GM21367 (cell line): ENCODE measurements at regions not wholly inside any gene's neighbourhood (a gene's known extent, or its start where the extent isn't known, plus 50 kb on each side); places are given as distances from the start of the nearest gene placed in this dataset.

Source experiments
- ATAC-seq: cut with Tn5 transposase; IDR thresholded peaks from one replicate; pipeline ENCODE4 v1.9.1; 2021; ENCODE audit not compliant: unreplicated experiment

DNA sequence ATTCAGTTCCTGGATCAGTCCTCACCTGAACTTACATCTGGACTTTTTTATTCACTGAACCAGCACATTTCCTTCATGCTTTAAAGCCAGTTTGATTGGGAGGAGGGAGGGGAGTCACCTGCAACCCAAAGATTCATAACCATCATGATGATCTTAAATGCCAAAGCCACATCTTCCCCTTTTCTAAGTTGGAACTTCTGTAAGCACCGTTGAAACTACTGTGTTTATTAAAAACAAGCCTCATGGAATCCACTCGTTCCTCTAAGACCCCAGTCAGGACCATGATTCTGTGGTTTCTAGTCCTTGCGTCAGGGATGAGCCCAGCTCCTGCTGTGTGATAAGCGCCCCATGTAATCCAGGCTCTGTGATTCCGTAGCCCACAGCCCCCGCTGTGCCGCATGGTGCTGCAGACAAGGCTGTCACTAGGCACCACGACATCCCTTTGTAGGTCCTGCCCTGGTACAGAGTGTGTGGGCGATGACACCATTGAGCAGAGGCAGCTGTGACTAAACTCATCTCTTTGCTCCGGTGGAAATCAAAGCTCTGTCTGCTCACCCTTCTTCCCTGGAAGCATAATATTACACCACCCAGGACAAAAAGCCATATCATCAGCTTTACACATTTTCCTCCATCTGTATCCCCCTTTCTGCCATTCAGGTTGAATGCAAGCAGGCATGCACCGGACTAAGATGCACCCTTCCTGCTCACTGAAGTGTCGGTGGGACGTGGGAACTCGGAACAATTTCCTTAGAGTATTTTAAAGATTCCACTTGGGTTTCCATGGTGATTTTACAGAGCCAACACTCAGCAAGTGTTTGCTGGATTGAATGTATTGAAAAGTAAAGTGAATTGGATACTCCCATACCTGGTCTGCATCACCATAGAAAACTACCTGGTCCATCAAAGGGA lies 132.0 kb upstream of the FSTL4 start:
- no peak for ATAC-seq

DNA sequence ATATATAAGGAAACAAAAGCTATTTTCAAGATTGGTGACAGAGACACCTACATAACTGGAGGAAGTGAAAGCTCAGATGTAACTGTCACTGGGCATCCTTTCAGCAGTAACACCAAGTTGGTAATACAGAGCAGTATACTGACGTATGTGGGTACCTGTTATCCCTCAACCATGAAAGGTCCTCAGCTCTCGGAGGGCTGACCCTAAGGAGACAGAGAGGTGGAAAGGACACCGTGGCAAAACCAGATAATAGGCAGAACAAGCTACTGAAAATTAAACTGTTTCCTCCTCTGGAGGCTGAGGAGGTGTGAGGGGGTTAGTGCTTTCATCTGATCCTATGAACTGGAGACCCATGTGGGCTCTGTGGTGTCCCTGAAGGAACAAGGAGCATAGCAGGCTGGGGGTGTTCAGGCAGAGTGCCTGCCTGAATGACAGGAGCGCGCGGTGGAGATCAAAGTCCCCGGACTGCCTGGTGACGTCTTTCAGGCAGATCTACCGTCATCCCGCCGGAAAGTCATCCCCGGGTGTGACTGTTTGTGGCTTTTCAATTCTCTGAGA lies 130.2 kb upstream of the FSTL4 start:
- ATAC-seq, result no peak

DNA sequence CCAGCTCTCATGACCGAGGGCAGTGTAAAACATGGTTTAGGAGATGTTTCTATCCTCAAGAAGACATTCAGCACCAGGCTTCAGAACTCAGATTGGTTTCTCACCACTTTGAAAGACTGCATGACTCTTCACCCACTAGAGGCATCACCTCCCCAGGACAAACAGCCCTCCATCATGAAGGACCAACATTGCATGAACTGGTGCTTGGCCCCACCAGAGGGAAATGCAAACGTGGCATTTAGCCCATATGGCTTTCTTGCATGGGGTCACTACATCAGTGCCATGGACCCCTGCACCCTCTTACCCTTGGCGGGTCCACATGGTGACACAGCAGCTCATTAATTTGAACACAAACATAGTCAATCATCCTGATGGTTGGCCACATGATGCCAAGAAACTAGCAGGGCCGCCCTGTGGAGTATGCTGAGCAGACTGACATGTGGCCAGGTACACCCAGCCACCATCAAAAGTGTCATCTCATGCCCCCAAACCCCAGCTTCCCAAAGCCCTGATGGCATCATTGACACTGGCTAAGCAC lies 129.5 kb upstream of the FSTL4 start:
- ATAC-seq, result no peak

DNA sequence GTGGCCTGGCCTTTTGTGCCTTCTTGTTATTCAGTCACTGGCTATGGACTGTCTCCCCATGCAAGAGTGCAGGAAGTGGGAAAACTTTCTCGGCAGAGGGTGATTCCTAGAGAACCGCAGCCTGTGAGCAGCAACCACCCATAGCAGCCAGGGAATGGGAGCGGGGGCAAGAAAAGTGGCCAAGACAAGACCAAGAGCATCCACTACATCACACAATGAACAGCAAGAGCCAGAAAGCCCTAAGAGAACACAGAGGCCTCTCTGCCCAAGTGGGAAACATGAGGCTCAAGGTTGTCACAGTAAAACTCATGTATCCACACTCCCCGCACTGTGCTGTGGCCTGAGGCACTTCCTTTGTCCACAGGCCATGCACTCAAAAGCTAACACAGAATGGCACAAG lies 129.1 kb upstream of the FSTL4 start:
- no peak for ATAC-seq

DNA sequence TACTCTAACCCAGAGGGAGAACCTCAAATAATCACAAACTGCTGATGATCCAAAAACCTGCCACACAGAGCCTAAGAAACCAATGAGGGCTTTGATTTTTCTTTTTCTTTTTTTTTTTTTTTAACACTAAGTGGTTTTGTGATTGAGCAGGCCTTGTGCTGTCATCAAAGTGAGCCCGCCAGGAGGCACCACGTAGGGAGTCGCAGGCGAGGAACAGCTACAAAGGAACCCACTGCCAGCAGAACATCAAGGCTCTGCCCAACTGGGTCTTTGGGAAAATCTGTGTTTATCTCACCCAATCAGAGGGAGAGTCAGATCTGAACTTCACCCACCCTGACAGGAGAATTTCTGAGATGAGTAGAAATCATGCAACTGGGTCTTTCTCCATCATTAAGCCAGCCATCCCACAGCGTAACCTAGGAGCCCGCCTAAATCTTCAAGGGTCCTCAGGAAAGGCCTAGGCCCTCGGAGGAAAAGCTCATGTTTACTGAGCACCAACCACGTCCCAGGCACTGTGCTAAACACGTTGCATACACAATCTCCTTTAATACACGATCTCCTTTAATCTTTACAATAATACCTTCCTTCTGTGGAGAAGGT lies 126.9 kb upstream of the FSTL4 start:
- no peak for ATAC-seq

DNA sequence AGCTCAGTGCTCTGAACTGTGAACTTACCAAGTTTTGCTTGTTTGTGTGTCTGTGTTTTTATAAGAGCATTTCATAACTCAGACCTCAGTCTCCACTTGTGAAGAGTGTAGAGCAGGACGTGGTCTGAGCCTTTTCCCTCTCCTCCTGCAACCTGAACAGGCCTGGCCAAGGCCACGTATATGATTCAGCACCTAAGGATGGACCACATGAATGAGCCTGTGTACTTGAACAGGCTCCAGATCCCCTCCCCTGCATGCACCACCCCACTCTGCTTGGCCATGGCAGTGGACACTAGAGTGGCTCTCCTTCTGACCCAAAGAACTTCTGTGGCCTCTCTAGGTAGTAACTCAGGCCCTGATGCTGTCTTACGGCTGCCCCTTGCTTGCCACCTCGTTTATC lies 125.9 kb upstream of the FSTL4 start:
- ATAC-seq, result no peak

DNA sequence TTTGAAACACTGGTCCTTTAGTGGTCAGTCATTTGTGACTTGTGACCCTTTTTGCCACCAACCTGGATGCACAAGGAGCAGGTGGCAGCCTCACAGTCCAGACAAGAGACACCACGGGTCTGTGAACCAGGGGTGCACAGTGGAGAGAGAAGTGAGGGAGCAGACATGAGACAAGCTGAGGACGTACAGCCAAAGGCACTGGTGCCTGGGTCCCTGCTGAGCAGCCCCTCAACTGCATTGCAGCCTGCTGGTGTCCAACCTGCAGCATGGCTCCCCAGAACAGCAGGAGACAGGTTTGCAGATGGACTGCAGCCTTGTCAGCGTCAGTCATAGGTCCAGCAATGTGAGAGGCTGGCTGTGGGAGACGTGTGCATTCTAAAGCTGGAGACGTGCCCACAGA lies 124.2 kb upstream of the FSTL4 start:
- ATAC-seq, result no peak

DNA sequence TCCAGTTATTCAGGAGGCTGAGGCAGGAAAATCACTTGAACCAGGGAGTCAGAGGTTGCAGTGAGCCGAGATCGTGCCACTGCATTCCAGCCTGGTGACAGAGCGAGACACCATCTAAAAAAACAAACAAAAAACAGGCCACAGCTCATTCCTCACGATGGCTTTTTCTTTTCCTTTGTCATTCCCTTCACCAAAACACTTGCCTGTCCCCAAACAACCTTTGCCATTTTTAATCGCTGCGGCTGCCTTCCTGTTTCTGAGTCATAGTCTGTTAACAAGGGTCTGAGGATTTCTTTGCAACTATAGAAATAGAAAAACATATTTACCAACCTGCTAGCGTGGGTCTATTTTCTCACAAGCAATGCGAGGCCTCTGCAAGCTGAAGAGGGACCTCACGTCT lies 123.0 kb upstream of the FSTL4 start:
- ATAC-seq, result no peak

DNA sequence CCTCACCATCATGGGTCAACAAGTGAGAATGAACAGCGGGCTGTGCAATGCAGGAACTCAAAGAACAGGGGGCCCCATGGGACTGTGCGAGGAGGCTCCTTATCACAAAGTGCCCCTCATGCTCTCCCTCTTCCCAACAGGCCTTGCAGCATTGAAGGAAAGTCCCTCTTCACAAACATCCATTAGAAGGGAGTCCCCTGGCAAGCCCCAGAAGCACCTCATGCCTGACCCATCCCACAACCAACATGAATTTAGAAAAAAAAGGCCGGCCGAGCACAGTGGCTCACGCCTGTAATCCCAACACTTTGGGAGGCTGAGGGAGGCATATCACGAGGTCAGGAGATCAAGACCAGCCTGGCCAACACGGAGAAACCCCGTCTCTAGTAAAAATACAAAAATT lies 122.6 kb upstream of the FSTL4 start:
- ATAC-seq, result no peak

DNA sequence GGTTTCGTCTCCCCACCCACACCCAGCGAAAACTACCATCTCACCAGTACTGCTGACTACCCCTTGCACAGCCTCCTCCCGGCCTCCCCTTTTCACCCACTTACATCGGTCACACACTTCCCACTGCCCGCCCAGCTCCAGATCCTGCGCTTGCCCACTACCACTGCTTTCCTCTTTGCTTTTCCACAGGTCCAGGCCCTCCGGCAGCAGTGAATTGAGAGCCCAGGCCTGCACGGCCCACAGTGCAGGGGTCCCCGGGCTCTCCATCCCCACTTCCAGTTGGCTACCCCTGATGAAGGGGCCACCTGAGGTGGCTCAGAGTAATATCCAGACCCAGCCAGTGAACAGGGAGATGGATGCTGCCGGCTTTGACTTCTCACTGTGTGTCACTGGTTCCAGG lies 120.2 kb upstream of the FSTL4 start:
- ATAC-seq, result no peak

DNA sequence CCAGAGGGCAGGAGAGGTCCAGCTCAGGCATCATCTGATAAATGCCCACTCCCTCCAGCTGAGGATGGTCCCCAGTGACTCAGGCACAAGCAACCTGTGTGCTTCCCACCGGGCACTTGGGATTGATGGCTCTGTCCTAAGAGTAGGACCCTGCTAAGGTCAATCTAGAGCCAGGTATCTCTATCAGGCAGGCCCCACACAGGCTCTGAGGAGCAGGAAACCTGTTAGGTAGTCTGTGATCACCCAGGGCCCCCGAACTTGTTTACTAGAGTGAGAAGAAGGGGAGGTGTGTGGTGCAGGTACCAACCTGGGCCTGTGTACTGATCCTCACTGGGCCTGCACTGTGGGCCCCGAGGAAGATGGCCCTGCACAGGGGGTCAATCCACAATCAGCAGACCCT lies 119.6 kb upstream of the FSTL4 start:
- ATAC-seq, result no peak

DNA sequence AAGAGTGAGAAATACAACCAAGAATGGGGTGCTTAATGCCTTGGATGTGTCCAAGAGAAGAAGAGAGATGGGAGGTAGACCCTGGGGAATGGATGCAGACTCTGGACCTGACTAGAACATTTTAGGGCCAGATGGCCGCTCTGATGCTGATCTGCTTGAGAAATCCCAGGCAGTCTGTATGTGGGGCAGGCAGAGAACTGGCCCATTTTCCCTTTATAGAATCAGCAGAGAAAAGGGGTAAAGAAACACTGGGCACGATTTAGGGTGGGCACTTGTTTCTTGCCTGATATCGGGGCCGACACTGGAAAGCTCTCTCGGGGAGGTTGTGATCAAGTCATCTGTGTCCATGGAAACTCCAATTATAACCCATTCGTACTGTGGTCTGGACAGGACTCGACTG lies 118.5 kb upstream of the FSTL4 start:
- no peak for ATAC-seq

DNA sequence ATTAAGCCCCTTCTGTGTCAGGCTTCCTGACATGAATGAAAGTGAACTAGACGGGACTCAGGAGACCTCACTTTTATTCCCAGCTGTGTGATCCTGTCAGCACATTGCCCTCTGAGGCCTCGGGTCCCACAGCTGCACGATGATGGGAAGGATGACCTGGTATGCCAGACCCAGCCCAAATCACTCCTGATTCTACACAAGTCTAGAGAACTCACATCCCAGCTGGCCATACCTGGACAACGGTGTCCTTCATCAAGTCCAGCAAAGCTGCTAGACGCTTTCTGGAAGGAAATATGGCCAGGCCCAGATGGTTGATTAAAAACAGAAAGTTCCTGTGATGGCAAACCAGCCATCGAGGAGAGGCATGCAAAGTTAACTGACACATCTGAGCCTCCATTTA lies 118.0 kb upstream of the FSTL4 start:
- ATAC-seq, result no peak

DNA sequence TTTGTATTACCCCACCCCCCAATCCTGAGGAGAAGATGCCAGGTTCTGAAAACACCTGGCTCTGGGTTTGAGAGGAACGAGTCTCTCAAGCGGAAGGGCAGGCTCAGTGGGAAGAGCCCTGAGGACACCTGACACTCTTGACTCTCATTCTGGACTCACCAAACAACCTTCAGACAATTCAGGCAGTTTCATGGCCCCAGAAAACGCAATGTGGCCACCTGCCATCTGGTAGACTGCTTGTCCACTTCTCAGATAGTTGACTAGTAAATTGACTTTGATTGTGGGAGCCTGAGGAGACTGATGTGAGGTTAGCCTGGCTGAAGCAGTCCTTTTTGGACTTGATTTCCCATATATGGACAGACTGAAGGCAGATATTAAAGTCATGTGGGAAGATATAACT lies 117.5 kb upstream of the FSTL4 start:
- ATAC-seq, result no peak

DNA sequence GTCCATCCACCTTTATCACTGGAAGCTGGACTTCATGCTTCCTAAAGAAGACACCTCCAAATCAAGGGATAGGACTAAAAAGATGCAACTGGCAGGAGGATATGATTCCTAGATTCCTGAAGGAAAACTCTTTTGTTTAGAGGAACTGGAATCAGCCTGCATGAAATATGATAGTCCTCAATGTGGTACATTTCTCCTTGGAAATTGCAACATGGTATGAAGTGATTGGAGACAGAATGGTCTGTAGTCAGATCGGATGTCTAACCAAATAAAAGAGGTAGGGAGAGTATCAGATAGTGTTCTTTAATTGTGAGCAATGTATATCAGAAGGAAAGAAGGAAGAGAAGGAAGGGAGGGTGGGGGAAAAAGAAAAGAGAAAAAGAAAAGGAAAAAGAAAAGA lies 116.1 kb upstream of the FSTL4 start:
- no peak for ATAC-seq

DNA sequence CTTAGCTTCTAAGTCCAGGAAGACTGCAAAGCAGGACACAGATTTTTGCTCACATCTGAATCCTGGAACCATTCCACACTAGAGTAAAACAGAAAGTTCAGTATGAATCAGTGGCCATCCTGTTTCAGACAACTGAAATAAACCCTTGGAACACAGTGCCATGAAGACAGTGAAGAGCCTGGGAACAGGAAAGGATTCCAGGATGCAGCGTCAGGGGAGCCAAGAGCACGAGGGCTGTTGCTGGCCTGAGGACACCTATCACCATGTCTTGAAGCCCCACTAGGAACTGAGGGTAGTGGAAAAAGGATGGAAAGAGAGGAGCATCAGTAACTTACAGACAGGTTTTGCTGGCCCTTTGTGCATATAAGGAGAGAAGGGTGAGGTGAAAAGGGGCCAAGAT lies 115.3 kb upstream of the FSTL4 start:
- ATAC-seq, result no peak

DNA sequence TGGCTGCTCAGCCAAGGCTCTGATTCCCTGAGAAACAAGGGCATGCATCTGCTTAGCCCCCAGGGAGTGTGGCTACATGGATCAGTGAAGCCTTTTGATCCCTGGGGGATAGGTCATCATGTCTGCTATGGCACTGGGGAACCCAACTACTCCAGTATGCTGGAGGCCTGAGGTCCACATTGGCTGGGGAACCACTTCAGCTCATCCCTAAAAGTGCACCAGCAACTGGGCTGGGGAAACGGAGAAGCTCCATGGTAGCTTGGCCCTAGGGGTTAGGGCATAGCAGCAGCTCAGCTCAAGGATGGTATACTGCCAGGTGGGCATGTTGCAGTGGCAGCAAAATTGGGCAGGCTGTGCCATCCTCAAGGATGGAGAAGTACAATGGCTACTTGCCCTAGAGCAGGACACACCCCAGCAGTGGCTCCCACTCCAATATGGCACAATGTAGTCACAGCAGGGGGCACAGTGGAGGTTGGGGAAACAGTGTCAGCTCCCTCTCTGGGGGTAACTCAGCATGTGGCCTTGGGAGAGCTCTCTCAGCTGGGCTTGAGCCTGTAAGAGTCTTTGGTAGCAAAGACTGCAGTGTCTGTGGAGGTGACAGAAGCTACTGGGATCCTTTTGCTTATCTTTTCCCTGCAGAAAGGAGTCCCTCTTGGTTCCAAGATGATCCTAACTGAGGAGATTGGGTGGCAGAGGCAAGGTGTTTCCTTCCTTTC lies 111.5 kb upstream of the FSTL4 start:
- ATAC-seq, result no peak

DNA sequence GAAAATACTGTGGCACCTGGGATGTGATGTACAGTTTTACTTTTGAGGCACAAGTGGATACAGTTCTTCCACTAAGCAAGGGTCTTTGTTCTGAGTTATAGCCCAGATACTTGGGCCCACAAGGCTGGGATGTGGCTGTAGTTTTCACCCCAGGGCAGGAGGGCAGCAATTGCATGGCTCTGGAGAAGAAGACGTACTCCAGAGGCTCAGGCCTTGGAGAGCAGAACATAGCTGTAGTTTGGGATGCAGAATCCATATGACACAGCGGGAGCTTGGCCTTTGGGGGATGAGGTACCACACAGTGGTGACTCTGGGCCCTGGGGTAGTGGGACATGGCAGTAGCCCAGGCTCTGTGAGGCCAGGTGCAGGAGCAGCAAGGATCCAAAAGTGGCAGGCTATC lies 110.8 kb upstream of the FSTL4 start:
- ATAC-seq, result no peak

DNA sequence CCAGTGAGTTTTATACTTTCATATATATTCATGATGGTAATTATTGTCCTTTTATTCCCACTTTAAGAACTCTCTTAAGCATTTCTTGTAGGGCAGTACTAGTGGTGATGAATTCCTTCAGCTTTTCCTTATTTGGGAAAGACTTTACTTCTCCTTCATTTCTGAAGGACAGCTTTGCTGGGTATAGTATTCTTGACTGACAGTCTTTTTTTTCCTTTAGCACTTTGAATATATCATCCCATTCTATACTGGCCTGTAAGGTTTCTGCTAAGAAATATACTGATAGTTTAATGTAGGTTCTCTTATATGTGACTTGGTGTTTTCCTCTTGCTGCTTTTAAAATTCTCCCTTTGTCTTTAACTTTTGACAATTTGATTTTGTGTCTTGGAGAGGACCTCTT lies 109.0 kb upstream of the FSTL4 start:
- ATAC-seq, result no peak

DNA sequence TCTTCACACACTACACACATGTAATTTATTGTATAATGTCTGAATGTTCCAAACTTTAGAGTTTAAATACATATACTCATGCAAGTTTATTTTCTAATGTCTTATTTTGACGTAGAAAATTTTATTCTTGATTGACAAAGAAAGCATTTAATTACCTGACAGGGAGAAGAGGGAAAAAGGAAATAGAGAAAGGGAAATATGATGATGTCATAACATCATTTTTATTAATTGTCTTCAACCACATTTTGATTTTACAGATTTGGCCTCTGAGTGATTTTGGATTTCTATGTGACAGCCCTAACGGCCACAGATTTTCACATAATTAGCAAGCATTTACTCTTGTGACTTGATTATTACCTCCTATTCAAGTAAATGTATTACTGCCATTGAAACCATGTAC lies 106.1 kb upstream of the FSTL4 start:
- no peak for ATAC-seq

DNA sequence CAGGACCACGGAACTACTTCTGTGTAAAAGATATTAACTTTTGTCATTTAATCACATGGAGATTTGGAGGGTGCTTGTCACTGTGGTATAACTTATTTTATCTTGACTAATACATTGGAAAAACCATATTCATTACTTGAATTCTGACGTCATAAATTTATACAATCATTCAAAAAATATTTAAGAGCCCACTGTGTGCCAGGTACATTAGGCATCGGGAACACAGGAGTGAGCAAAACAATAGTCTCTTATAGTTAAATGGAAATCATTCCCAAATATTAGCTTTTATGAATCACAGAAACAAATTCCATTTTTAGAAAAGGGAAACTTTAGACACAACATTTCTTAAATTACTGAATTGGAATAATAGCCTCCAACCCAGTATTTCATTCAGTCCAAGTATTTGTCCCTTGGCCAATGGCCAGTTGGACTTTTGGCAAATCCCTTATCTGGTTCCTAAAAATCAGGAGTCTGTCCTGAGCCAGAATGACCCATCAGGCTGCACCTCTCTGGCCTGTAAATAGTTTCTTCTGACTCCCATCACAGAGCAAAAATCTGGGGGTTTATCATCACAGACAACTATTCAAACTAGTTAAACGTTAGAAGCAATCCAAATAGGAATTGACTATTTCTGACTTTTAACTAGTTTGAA lies 104.3 kb upstream of the FSTL4 start:
- ATAC-seq, result no peak
